NCI-H1092 treated with DMSO at 0.1 percent for 48 hours (cell line): ENCODE measurements at regions not wholly inside any gene's neighbourhood (a gene's known extent, or its start where the extent isn't known, plus 50 kb on each side); places are given as distances from the start of the nearest gene placed in this dataset.

Experiments
- DNase-seq: peaks from one replicate; lab custom pipeline; 2025; lab: John Stamatoyannopoulos, UW

- no peak for DNase-seq
These were observed 181.0 kb downstream of the MN1 start for GRCh38 chr22:27620367-27621154.

GRCh38 chr22:27621486-27622070 is 180.0 kb downstream of the MN1 start:
- DNase-seq, result no peak

- no peak for DNase-seq
These were observed 177.5 kb downstream of the MN1 start for GRCh38 chr22:27624042-27624441.

GRCh38 chr22:27624705-27625104 is 176.9 kb downstream of the MN1 start:
- no peak for DNase-seq

GRCh38 chr22:27625769-27626674 is 175.5 kb downstream of the MN1 start:
- no peak for DNase-seq

GRCh38 chr22:27626675-27627443 is 174.7 kb downstream of the MN1 start:
- no peak for DNase-seq

GRCh38 chr22:27627444-27627833 is 174.1 kb downstream of the MN1 start:
- DNase-seq, result no peak

GRCh38 chr22:27627901-27628300 is 173.7 kb downstream of the MN1 start:
- DNase-seq, result no peak

GRCh38 chr22:27628341-27628740 is 173.2 kb downstream of the MN1 start:
- DNase-seq, result no peak

GRCh38 chr22:27628891-27629631 is 172.5 kb downstream of the MN1 start:
- no peak for DNase-seq

GRCh38 chr22:27629908-27630673 is 171.5 kb downstream of the MN1 start:
- DNase-seq, result no peak

- DNase-seq, result no peak
These were observed 170.8 kb downstream of the MN1 start for GRCh38 chr22:27630754-27631153.

- no peak for DNase-seq
These were observed 169.9 kb downstream of the MN1 start for GRCh38 chr22:27631641-27632040.

GRCh38 chr22:27632451-27633295 is 168.9 kb downstream of the MN1 start:
- DNase-seq, result no peak

- DNase-seq, result no peak
These were observed 168.2 kb downstream of the MN1 start for GRCh38 chr22:27633296-27633871.

- no peak for DNase-seq
These were observed 167.4 kb downstream of the MN1 start for GRCh38 chr22:27634043-27634740.

- no peak for DNase-seq
These were observed 166.1 kb downstream of the MN1 start for GRCh38 chr22:27635435-27635834.

- no peak for DNase-seq
These were observed 165.7 kb downstream of the MN1 start for GRCh38 chr22:27635852-27636251.
